Astrocyte of the cerebellum (primary cell): ENCODE measurements at regions not wholly inside any gene's neighbourhood (a gene's known extent, or its start where the extent isn't known, plus 50 kb on each side); places are given as distances from the start of the nearest gene placed in this dataset.

Experiments
- DNase-seq: peaks from one replicate; pipeline ENCODE4 v3.0.0-alpha.2; 2011; ENCODE audit warnings: low read depth
- H3K4me3 ChIP-seq: 2 replicates; pipeline ENCODE4 v1.5.1; 2011; ENCODE audit warnings: mild to moderate bottlenecking, low read depth, low read length, moderate library complexity
- CTCF ChIP-seq: IDR thresholded peaks from 2 replicates; pipeline ENCODE4 v1.5.1; 2012; ENCODE audit warnings: low read length, low read depth, moderate library complexity, mild to moderate bottlenecking; ENCODE audit errors: missing control alignments
- in situ Hi-C: cut with HindIII; loops from 2 replicates; pipeline ENCODE4 v1.10.0; 2017; ENCODE audit warnings: low sequenced_read_pairs

GRCh38 chr5:173826086-173826427 lies 62.1 kb upstream of the CPEB4 start:
- in situ Hi-C loops = no loop called here
- DNase-seq = no peak
- TF ChIP-seq CTCF = no peak
- H3K4me3 ChIP-seq = no peak overlapping the region

- in situ Hi-C loops = no loop called here
- TF ChIP-seq CTCF = no peak
- DNase-seq = no peak
- no peak overlapping the region for H3K4me3 ChIP-seq
Observed at GRCh38 chr5:173826428-173827350, 61.5 kb upstream of the CPEB4 start.

GRCh38 chr5:173828952-173829351 lies 59.2 kb upstream of the CPEB4 start:
- no peak for TF ChIP-seq CTCF
- H3K4me3 ChIP-seq = no peak overlapping the region
- in situ Hi-C loops = no loop called here
- no peak for DNase-seq

GRCh38 chr5:173829826-173830225 lies 58.3 kb upstream of the CPEB4 start:
- in situ Hi-C loops = no loop called here
- no peak for TF ChIP-seq CTCF
- H3K4me3 ChIP-seq = no peak overlapping the region
- peak; percentile 26 for DNase-seq

GRCh38 chr5:173830421-173830820 lies 57.7 kb upstream of the CPEB4 start:
- H3K4me3 ChIP-seq = no peak overlapping the region
- DNase-seq = no peak
- TF ChIP-seq CTCF = no peak
- in situ Hi-C loops = no loop called here

GRCh38 chr5:173831196-173831914 lies 56.8 kb upstream of the CPEB4 start:
- TF ChIP-seq CTCF = no peak
- no peak overlapping the region for H3K4me3 ChIP-seq
- in situ Hi-C loops = no loop called here
- DNase-seq = no peak
